ENCODE measurements at regions not wholly inside any gene's neighbourhood (a gene's known extent, or its start where the extent isn't known, plus 50 kb on each side); places are given as distances from the start of the nearest gene placed in this dataset.

DNA sequence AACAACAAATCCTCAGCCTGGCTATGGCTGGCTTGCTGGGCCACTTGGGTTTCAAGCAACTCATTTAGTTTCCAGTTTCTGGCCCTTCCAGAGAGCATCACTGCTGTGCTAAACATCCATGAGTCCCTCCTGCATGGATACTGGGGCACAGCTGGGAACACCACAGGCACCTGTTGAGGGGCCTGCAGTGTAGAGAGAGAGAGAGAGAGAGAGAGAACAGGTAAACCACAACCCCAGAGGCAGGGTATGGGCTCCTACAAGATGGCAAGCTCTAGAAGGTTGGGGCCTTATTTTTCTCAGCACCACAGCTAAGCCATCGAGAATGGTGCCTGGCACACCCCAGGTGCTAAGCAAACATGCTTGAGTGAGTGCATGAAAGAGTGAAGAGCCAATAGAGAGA lies 120.3 kb downstream of the RBFOX3 start:
- no peak overlapping the region for H3K27ac ChIP-seq
- no peaks in the 10 kb centered on the region for H3K4me1 ChIP-seq
- WGBS, 5 donors: 4 to 29% (median 17%) methylated on average over 1 of the region's 1 CpG
- TF ChIP-seq EP300 (IDR thresholded peaks at IDR 0.05) (no peak), POLR2A (IDR thresholded peaks at IDR 0.05) (no peak), POLR2AphosphoS5 (IDR thresholded peaks at IDR 0.05) (no peak)
- TF ChIP-seq, protein P1, sequence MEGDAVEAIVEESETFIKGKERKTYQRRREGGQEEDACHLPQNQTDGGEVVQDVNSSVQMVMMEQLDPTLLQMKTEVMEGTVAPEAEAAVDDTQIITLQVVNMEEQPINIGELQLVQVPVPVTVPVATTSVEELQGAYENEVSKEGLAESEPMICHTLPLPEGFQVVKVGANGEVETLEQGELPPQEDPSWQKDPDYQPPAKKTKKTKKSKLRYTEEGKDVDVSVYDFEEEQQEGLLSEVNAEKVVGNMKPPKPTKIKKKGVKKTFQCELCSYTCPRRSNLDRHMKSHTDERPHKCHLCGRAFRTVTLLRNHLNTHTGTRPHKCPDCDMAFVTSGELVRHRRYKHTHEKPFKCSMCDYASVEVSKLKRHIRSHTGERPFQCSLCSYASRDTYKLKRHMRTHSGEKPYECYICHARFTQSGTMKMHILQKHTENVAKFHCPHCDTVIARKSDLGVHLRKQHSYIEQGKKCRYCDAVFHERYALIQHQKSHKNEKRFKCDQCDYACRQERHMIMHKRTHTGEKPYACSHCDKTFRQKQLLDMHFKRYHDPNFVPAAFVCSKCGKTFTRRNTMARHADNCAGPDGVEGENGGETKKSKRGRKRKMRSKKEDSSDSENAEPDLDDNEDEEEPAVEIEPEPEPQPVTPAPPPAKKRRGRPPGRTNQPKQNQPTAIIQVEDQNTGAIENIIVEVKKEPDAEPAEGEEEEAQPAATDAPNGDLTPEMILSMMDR (IDR thresholded peaks at IDR 0.05): no peak
- intact Hi-C loops (cut with DNase I; ENCODE audit: low total_unique reads): no loop called here
- peaks cover 0 to 28% (median 16%) of the 10 kb centered on the region in 3 donors for H3K27me3 ChIP-seq
- no peak overlapping the region for H3K4me3 ChIP-seq
- DNase-seq: no peak
- peaks cover 0 to 16% (median 8%) of the 10 kb centered on the region in 4 donors for H3K9me3 ChIP-seq
- H3K36me3 ChIP-seq: no peaks in the 10 kb centered on the region

DNA sequence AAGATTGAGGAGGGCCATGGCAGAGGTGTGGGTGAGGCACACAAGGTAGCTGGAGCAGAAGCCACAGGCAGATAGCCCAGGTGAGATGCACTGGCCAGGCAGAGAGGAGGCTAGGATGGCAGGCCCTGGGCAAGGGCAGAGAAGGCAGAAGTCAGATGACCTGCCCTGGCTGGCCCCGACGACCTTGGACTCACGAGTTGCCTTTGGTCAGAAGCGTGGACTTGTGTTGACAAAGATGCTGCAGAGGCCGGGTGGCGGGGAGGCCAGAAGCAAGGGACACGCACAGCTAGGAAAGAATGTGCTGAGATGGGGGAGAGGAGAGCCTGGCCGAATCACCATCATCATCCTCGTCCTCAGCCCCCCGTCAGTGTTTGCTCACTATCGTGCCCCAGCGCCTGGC lies 123.7 kb downstream of the RBFOX3 start:
- intact Hi-C loops (cut with DNase I; ENCODE audit: low total_unique reads): no loop called here
- Histone ChIP-seq H3K27ac (no peak overlapping the region), H3K27me3 (peaks cover 0 to 56% (median 38%) of the 10 kb centered on the region in 3 donors), H3K4me3 (no peak overlapping the region), H3K4me1 (no peaks in the 10 kb centered on the region), H3K9me3 (no peaks in the 10 kb centered on the region), H3K36me3 (no peaks in the 10 kb centered on the region)
- TF ChIP-seq, protein P1 (IDR thresholded peaks at IDR 0.05): no peak
- no peak for TF ChIP-seq POLR2A (IDR thresholded peaks at IDR 0.05)
- no peak for DNase-seq
- 61 to 76% (median 76%) methylated on average over 12 of the region's 12 CpGs for WGBS, 5 donors

DNA sequence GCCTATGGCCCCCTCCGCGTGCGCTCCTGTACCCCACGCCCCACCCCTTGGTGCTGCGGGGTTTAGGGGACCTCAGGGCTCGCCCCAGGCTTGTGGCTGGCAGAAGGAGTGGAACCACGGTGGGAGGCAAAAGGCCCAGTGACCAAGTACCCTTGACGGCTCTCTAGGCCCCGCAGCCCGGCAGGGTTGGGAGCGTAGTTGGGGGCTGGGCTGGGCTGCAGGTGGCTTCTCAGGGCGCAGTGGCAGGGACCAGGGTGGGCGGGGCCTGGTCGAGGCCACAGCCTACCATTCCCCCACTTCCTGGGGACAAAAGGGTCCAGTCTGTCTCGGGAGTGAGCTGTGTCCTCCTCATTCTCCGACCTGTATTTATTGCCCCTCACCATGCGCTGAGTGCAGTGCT lies 124.9 kb downstream of the RBFOX3 start:
- WGBS, 5 donors: 49 to 64% (median 50%) methylated on average over 16 to 17 of the region's 17 CpGs
- no peaks in the 10 kb centered on the region for H3K36me3 ChIP-seq
- H3K27ac ChIP-seq: no peak overlapping the region
- peaks cover 4 to 65% (median 46%) of the 10 kb centered on the region in 3 donors for H3K27me3 ChIP-seq
- H3K4me3 ChIP-seq: no peak overlapping the region
- no peaks in the 10 kb centered on the region for H3K9me3 ChIP-seq
- no peaks in the 10 kb centered on the region for H3K4me1 ChIP-seq
- no peak for DNase-seq
- TF ChIP-seq EP300 (IDR thresholded peaks at IDR 0.05): no peak
- TF ChIP-seq POLR2A (IDR thresholded peaks at IDR 0.05): no peak
- TF ChIP-seq, protein P1 (IDR thresholded peaks at IDR 0.05): no peak
- TF ChIP-seq POLR2AphosphoS5 (IDR thresholded peaks at IDR 0.05): no peak
- intact Hi-C loops (cut with DNase I; ENCODE audit: low total_unique reads): no loop called here

DNA sequence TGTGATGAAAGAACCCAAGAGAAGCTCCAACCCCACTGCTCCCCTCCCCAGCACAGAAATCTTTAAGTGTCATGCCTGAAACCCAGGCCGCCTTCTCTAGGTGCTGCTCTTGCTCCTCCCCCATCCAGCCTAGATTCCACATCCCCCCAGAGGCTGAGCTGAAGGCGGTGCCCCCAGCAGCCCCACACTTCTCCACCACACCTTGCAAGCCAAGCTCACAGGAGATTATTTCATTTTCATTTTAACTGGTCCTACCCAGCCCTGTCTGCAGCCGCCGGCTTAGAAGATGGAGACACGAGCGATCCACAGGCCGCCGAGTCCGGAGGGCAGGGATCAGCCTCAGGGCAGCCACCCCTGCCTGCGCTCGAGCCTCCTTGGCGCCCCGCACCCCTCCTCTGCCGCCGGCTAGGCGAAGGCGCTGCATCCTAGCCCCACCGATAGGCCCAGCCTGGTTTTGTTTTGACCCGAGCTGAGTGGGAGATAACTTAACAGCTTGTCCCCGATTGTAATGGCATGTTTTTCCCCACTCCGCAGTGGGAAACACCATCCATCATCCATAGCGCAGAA lies 125.3 kb downstream of the RBFOX3 start:
- no peak overlapping the region for H3K27ac ChIP-seq
- no peaks in the 10 kb centered on the region for H3K36me3 ChIP-seq
- H3K4me3 ChIP-seq: no peak overlapping the region
- intact Hi-C loops (cut with DNase I; ENCODE audit: low total_unique reads): no loop called here
- H3K9me3 ChIP-seq: no peaks in the 10 kb centered on the region
- peaks cover 4 to 70% (median 49%) of the 10 kb centered on the region in 3 donors for H3K27me3 ChIP-seq
- H3K4me1 ChIP-seq: no peaks in the 10 kb centered on the region
- TF ChIP-seq EP300 (IDR thresholded peaks at IDR 0.05): no peak
- TF ChIP-seq POLR2AphosphoS5 (IDR thresholded peaks at IDR 0.05): no peak
- no peak for TF ChIP-seq POLR2A (IDR thresholded peaks at IDR 0.05)
- TF ChIP-seq, protein P1 (IDR thresholded peaks at IDR 0.05): no peak
- WGBS, 5 donors: 27 to 58% (median 47%) methylated on average over 19 to 22 of the region's 22 CpGs
- DNase-seq: no peak
